ENCODE measurements at regions not wholly inside any gene's neighbourhood (a gene's known extent, or its start where the extent isn't known, plus 50 kb on each side); places are given as distances from the start of the nearest gene placed in this dataset.

- Histone ChIP-seq H3K4me1 (no peaks in the 10 kb centered on the region), H3K27ac (replicated peaks) (no peak overlapping the region)
- intact Hi-C loops (cut with micrococcal nuclease): no loop called here
These were observed 1068.2 kb upstream of the AMELY start for GRCh38 chrY:7979770-7980169.

GRCh38 chrY:7977301-7977700 lies 1065.7 kb upstream of the AMELY start:
- Histone ChIP-seq H3K27ac (replicated peaks) (no peak overlapping the region), H3K36me3 (no peaks in the 10 kb centered on the region), H3K4me3 (no peak overlapping the region), H3K4me1 (no peaks in the 10 kb centered on the region), H3K9me3 (replicated peaks) (no peaks in the 10 kb centered on the region), H3K27me3 (ENCODE audit: low read depth) (no peaks in the 10 kb centered on the region)
- intact Hi-C loops (cut with micrococcal nuclease): no loop called here
- no peak for DNase-seq
- no peak for TF ChIP-seq CTCF (IDR thresholded peaks at IDR 0.05; ENCODE audit: borderline replicate concordance)

More at GRCh38 chrY:7979770-7980169, 1068.2 kb upstream of the AMELY start:
- Histone ChIP-seq H3K9me3 (replicated peaks) (no peaks in the 10 kb centered on the region), H3K36me3 (no peaks in the 10 kb centered on the region), H3K4me3 (no peak overlapping the region), H3K27me3 (ENCODE audit: low read depth) (no peaks in the 10 kb centered on the region)
- TF ChIP-seq CTCF (IDR thresholded peaks at IDR 0.05; ENCODE audit: borderline replicate concordance): no peak
- no peak for DNase-seq

GRCh38 chrY:7968293-7968692 lies 1056.7 kb upstream of the AMELY start:
- intact Hi-C loops (cut with micrococcal nuclease): no loop called here
- H3K36me3 ChIP-seq: no peaks in the 10 kb centered on the region
- H3K9me3 ChIP-seq (replicated peaks): no peaks in the 10 kb centered on the region
- no peak for TF ChIP-seq CTCF (IDR thresholded peaks at IDR 0.05; ENCODE audit: borderline replicate concordance)
- H3K27ac ChIP-seq (replicated peaks): no peak overlapping the region
- H3K4me1 ChIP-seq: no peaks in the 10 kb centered on the region
- no peak overlapping the region for H3K4me3 ChIP-seq
- H3K27me3 ChIP-seq (ENCODE audit: low read depth): no peaks in the 10 kb centered on the region
- no peak for DNase-seq

GRCh38 chrY:7966916-7967315 lies 1055.4 kb upstream of the AMELY start:
- no peaks in the 10 kb centered on the region for H3K9me3 ChIP-seq (replicated peaks)
- H3K4me3 ChIP-seq: no peak overlapping the region
- intact Hi-C loops (cut with micrococcal nuclease): no loop called here
- no peak overlapping the region for H3K27ac ChIP-seq (replicated peaks)
- no peak for DNase-seq
- no peaks in the 10 kb centered on the region for H3K4me1 ChIP-seq
- no peak for TF ChIP-seq CTCF (IDR thresholded peaks at IDR 0.05; ENCODE audit: borderline replicate concordance)
- H3K27me3 ChIP-seq (ENCODE audit: low read depth): no peaks in the 10 kb centered on the region
- H3K36me3 ChIP-seq: no peaks in the 10 kb centered on the region

- H3K36me3 ChIP-seq: no peaks in the 10 kb centered on the region
- H3K9me3 ChIP-seq (replicated peaks): no peaks in the 10 kb centered on the region
- TF ChIP-seq CTCF (IDR thresholded peaks at IDR 0.05; ENCODE audit: borderline replicate concordance): no peak
- no peak overlapping the region for H3K4me3 ChIP-seq
- H3K4me1 ChIP-seq: no peaks in the 10 kb centered on the region
- no peak for DNase-seq
- no peak overlapping the region for H3K27ac ChIP-seq (replicated peaks)
- H3K27me3 ChIP-seq (ENCODE audit: low read depth): no peaks in the 10 kb centered on the region
- intact Hi-C loops (cut with micrococcal nuclease): no loop called here
These were observed 1051.8 kb upstream of the AMELY start for GRCh38 chrY:7963393-7963792.

- no peaks in the 10 kb centered on the region for H3K36me3 ChIP-seq
- H3K27ac ChIP-seq (replicated peaks): no peak overlapping the region
These were observed 1050.8 kb upstream of the AMELY start for GRCh38 chrY:7962350-7962749.

More at GRCh38 chrY:7962350-7962749, 1050.8 kb upstream of the AMELY start:
- no peaks in the 10 kb centered on the region for H3K4me1 ChIP-seq
- no peaks in the 10 kb centered on the region for H3K27me3 ChIP-seq (ENCODE audit: low read depth)
- TF ChIP-seq CTCF (IDR thresholded peaks at IDR 0.05; ENCODE audit: borderline replicate concordance): no peak
- no peak overlapping the region for H3K4me3 ChIP-seq
- no peaks in the 10 kb centered on the region for H3K9me3 ChIP-seq (replicated peaks)
- DNase-seq: no peak
- intact Hi-C loops (cut with micrococcal nuclease): no loop called here
